ENCODE measurements at regions not wholly inside any gene's neighbourhood (a gene's known extent, or its start where the extent isn't known, plus 50 kb on each side); places are given as distances from the start of the nearest gene placed in this dataset.

DNA sequence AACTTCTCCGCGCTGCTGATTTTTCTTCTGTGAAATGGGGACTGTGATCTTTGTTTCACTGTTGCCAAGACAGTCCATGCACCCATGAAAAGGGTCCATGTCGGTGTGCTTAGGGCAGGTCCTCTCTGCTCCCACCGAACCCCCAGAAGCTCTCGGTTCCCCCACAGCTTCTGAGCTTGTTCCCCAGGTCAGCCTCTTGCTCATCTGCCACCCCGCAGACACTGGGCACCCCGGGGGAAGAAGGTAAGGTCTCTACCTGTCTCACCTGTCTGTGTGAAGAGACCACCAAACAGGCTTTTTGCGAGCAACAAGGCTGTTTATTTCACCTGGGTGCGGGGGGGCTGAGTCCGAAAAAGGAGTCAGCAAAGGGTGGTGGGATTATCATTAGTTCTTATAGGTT is 66.2 kb upstream of the NANOS1 start:
- no peak overlapping the region for H3K27ac ChIP-seq (ENCODE audit: low read depth in 2 of 2, low read length in 1 of 2)
- H3K9me2 ChIP-seq: no peaks in the 10 kb centered on the region
- H2AFZ ChIP-seq (ENCODE audit: low read depth): no peak overlapping the region
- no peaks in the 10 kb centered on the region for H3K79me2 ChIP-seq (ENCODE audit: insufficient read depth)
- H3K9ac ChIP-seq: no peak overlapping the region
- no peaks in the 10 kb centered on the region for H3K36me3 ChIP-seq (replicated peaks in 1 of 2; ENCODE audit: control insufficient read depth in 1 of 2, insufficient read depth in 2 of 2, low read length in 1 of 2)
- H3K9me3 ChIP-seq: no peaks in the 10 kb centered on the region
- no peaks in the 10 kb centered on the region for H3F3A ChIP-seq (replicated peaks; ENCODE audit: insufficient read depth)
- no peak overlapping the region for H3K4me3 ChIP-seq (ENCODE audit: low read depth in 2 of 2, low read length in 1 of 2)
- H3K4me2 ChIP-seq: no peak overlapping the region
- CTCF ChIA-PET: no interaction called here
- TF ChIP-seq ZBTB33 (IDR thresholded peaks at IDR 0.05; ENCODE audit: borderline replicate concordance, low read depth) (no peak), IRF3 (IDR thresholded peaks at IDR 0.05; ENCODE audit: low read depth, low read length) (no peak), CHD2 (IDR thresholded peaks at IDR 0.05; ENCODE audit: low read length, partially characterized antibody) (no peak), USF2 (IDR thresholded peaks at IDR 0.05; ENCODE audit: borderline replicate concordance, low read depth, low read length) (no peak), RCOR1 (IDR thresholded peaks at IDR 0.05; ENCODE audit: low read length) (no peak), MXI1 (IDR thresholded peaks at IDR 0.05; ENCODE audit: low read depth, low read length) (no peak), NRF1 (IDR thresholded peaks at IDR 0.05; ENCODE audit: low read depth, low read length) (no peak), TEAD4 (IDR thresholded peaks at IDR 0.05; ENCODE audit: borderline replicate concordance, insufficient read depth) (no peak), RXRA (IDR thresholded peaks at IDR 0.05; ENCODE audit: borderline replicate concordance, low read depth) (no peak), FOXJ3 (CRISPR knock-in tag; IDR thresholded peaks at IDR 0.05) (no peak), GATA2 (CRISPR knock-in tag; IDR thresholded peaks at IDR 0.05) (no peak), REST (IDR thresholded peaks at IDR 0.05; ENCODE audit: low read depth, low read length) (no peak), YY1 (IDR thresholded peaks at IDR 0.05; ENCODE audit: low read depth) (no peak), FOSL2 (IDR thresholded peaks at IDR 0.05; ENCODE audit: borderline replicate concordance, low read depth) (no peak), RFX5 (IDR thresholded peaks at IDR 0.05; ENCODE audit: low read length) (no peak), GABPA (IDR thresholded peaks at IDR 0.05; ENCODE audit: low read depth) (no peak), EP300 (IDR thresholded peaks at IDR 0.05; ENCODE audit: borderline replicate concordance in 1 of 2, low read depth in 1 of 2, low read length in 1 of 2) (no peak)
- 72% methylated on average over 10 of the region's 10 CpGs for WGBS (ENCODE audit: low lambda C conversion rate)
- no peaks in the 10 kb centered on the region for H3K27me3 ChIP-seq (ENCODE audit: insufficient read depth)
- peaks cover 5 to 31% of the 10 kb centered on the region in 2 experiments; a peak in 1 of 4 replicates for H3K4me1 ChIP-seq (ENCODE audit: control insufficient read depth in 1 of 2, insufficient read depth in 2 of 2, low read depth in 1 of 2, low read length in 1 of 2)
- POLR2A ChIA-PET: no interaction called here
- H4K20me1 ChIP-seq (ENCODE audit: insufficient read depth): no peaks in the 10 kb centered on the region
- no peak for DNase-seq
